A549 (cell line): ENCODE measurements at regions not wholly inside any gene's neighbourhood (a gene's known extent, or its start where the extent isn't known, plus 50 kb on each side); places are given as distances from the start of the nearest gene placed in this dataset.

ENCODE experiments used
- ATAC-seq, 2 experiments: fragments of 200-7000 bp in 1 of 2; fragments of >200 bp in 1 of 2; cut with Nextera tagmentation in 1 of 2; cut with Tn5 transposase in 1 of 2; 3 replicates each; pipeline versions ENCODE4 v1.8.0 to v1.9.1; 2018 to 2020; ENCODE audit warnings: mild to moderate bottlenecking in 1 of 2, moderate library complexity in 1 of 2
- CTCF ChIA-PET: fragments of 300-600 bp; sonication (Branson Sonifier 250); formaldehyde crosslinking; extraction: SDS; loops from one replicate; lab custom pipeline; 2021; ENCODE audit warnings: antibody characterized with exemption, inconsistent platforms; lab: Yijun Ruan, JAX
- POLR2A ChIA-PET: fragments of 350-600 bp; formaldehyde crosslinking; extraction: SDS; loops from one replicate; lab custom pipeline; 2021; ENCODE audit warnings: antibody characterized with exemption, inconsistent platforms; lab: Yijun Ruan, JAX
- DNase-seq, 2 experiments: peaks; one replicate each; pipeline versions ENCODE4 v3.0.0 to v3.0.0-alpha.2; 2011 to 2016; ENCODE audit warnings: low read depth in 1 of 2, low spot score in 1 of 2
- FAIRE-seq: peaks from 2 replicates; lab custom pipeline; 2011; peaks lifted over from hg19 to GRCh38; lab: Jason Lieb, UNC
- H3K27ac ChIP-seq, 2 experiments: fragments of >200 bp; sonication (Bioruptor Twin); formaldehyde crosslinking; 3 replicates each; pipeline ENCODE4 v1.5.1; 2016 to 2017
- H3K4me1 ChIP-seq: fragments of >200 bp; sonication (Bioruptor Twin); formaldehyde crosslinking; 3 replicates; pipeline ENCODE4 v1.6.1; 2016
- H3K4me2 ChIP-seq: fragments of >200 bp; sonication (Bioruptor Twin); formaldehyde crosslinking; 3 replicates; pipeline ENCODE4 v1.6.1; 2016
- H3K4me3 ChIP-seq: fragments of >200 bp; sonication (Bioruptor Twin); formaldehyde crosslinking; 3 replicates; pipeline ENCODE4 v1.5.1; 2016
- H3K9me3 ChIP-seq: fragments of >200 bp; sonication (Bioruptor Twin); formaldehyde crosslinking; 3 replicates; pipeline ENCODE4 v1.6.1; 2016
- BHLHE40 ChIP-seq: IDR thresholded peaks from 2 replicates; pipeline ENCODE4 v1.6.1; 2012; ENCODE audit warnings: low read depth, low read length, inconsistent platforms
- CBX2 ChIP-seq: fragments of 200-600 bp; sonication (generic); IDR thresholded peaks from 2 replicates; pipeline ENCODE4 v1.6.1; 2016; ENCODE audit warnings: low read depth, mild to moderate bottlenecking, borderline replicate concordance
- CBX8 ChIP-seq: fragments of 200-600 bp; sonication (generic); IDR thresholded peaks from 2 replicates; pipeline ENCODE4 v1.6.1; 2016
- EHMT2 ChIP-seq: fragments of 200-600 bp; sonication (generic); IDR thresholded peaks from 2 replicates; pipeline ENCODE4 v1.6.1; 2016; ENCODE audit warnings: antibody characterized with exemption, low read depth, mild to moderate bottlenecking, moderate library complexity
- EP300 ChIP-seq, 2 experiments: fragments of >200 bp; sonication (Bioruptor Twin); formaldehyde crosslinking; IDR thresholded peaks; 2 replicates in 1 of 2; 3 replicates in 1 of 2; pipeline ENCODE4 v1.6.1; 2016 to 2017
- FOXS1 ChIP-seq: fragments of 250-450 bp; sonication (Bioruptor Pico); IDR thresholded peaks from 2 replicates; pipeline ENCODE4 v1.5.0; 2020; ENCODE audit warnings: mild to moderate bottlenecking, moderate library complexity
- GATA3 ChIP-seq: IDR thresholded peaks from 2 replicates; pipeline ENCODE4 v1.6.1; 2012; ENCODE audit warnings: borderline replicate concordance
- HDAC2 ChIP-seq: fragments of 200-600 bp; sonication (generic); IDR thresholded peaks from 2 replicates; pipeline ENCODE4 v1.6.1; 2016
- HMGXB4 ChIP-seq: fragments of 250-450 bp; sonication (Bioruptor Pico); IDR thresholded peaks from 2 replicates; pipeline ENCODE4 v1.5.0; 2021; ENCODE audit warnings: mild to moderate bottlenecking, moderate library complexity, borderline replicate concordance
- HOXA7 ChIP-seq: fragments of 250-450 bp; sonication (Bioruptor Pico); IDR thresholded peaks from 2 replicates; pipeline ENCODE4 v1.5.0; 2020; ENCODE audit warnings: mild to moderate bottlenecking, moderate library complexity
- HOXB13 ChIP-seq: fragments of 250-450 bp; sonication (Bioruptor Pico); IDR thresholded peaks from 2 replicates; pipeline ENCODE4 v1.5.0; 2020; ENCODE audit warnings: low read depth, mild to moderate bottlenecking, moderate library complexity
- HOXB5 ChIP-seq: fragments of 250-450 bp; sonication (Bioruptor Pico); IDR thresholded peaks from 2 replicates; pipeline ENCODE4 v1.5.0; 2020; ENCODE audit warnings: mild to moderate bottlenecking, moderate library complexity
- JUN ChIP-seq, 2 experiments: fragments of >200 bp; sonication (Bioruptor Twin); formaldehyde crosslinking; IDR thresholded peaks; 2 replicates in 1 of 2; 3 replicates in 1 of 2; pipeline ENCODE4 v1.6.1; 2016 to 2017
- JUNB ChIP-seq: fragments of >200 bp; sonication (Bioruptor Twin); formaldehyde crosslinking; IDR thresholded peaks from 2 replicates; pipeline ENCODE4 v1.6.1; 2016
- KDM5A ChIP-seq: fragments of 200-600 bp; sonication (generic); IDR thresholded peaks from 2 replicates; pipeline ENCODE4 v1.6.1; 2016; ENCODE audit warnings: antibody characterized with exemption, mild to moderate bottlenecking
- MAFK ChIP-seq: fragments of 450-650 bp; IDR thresholded peaks from 2 replicates; pipeline ENCODE4 v1.6.1; 2014; ENCODE audit not compliant: partially characterized antibody
- NFE2L2 ChIP-seq: fragments of 150-350 bp; conservative IDR thresholded peaks from 2 replicates; pipeline ENCODE4 v1.6.1; 2014; ENCODE audit warnings: low read length
- NPAS2 ChIP-seq: fragments of 250-450 bp; sonication (Bioruptor Pico); IDR thresholded peaks from 2 replicates; pipeline ENCODE4 v1.8.0; 2022; ENCODE audit warnings: mild to moderate bottlenecking, moderate library complexity, borderline replicate concordance
- PBX3 ChIP-seq: IDR thresholded peaks from 2 replicates; pipeline ENCODE4 v1.6.1; 2012
- PHF8 ChIP-seq: fragments of 200-600 bp; sonication (generic); IDR thresholded peaks from 2 replicates; pipeline ENCODE4 v1.6.1; 2016; ENCODE audit warnings: low read depth, mild to moderate bottlenecking, antibody characterized with exemption, moderate library complexity, borderline replicate concordance
- POLR2A ChIP-seq: IDR thresholded peaks from 2 replicates; pipeline ENCODE4 v1.6.1; 2012; ENCODE audit warnings: mild to moderate bottlenecking, low read length
- RFX5 ChIP-seq: fragments of 450-650 bp; IDR thresholded peaks from 2 replicates; pipeline ENCODE4 v1.7.1; 2014; ENCODE audit warnings: antibody characterized with exemption, mild to moderate bottlenecking, moderate library complexity
- RNF2 ChIP-seq: fragments of 200-600 bp; sonication (generic); IDR thresholded peaks from 2 replicates; pipeline ENCODE4 v1.6.1; 2016; ENCODE audit warnings: low read depth, mild to moderate bottlenecking, antibody characterized with exemption, moderate library complexity, borderline replicate concordance
- ZC3H11A ChIP-seq: fragments of 450-650 bp; IDR thresholded peaks from 2 replicates; pipeline ENCODE4 v1.6.1; 2014; ENCODE audit warnings: antibody characterized with exemption, mild to moderate bottlenecking
- WGBS: methylation state at CpG from one replicate; pipeline ENCODE4 v1.1.6; 2017; ENCODE audit errors: missing lambda C conversion rate; 5-methylcytosine and 5-hydroxymethylcytosine counted together
- TF ChIP-seq, protein P1 (sequence below): IDR thresholded peaks from 2 replicates; pipeline ENCODE4 v1.6.1; 2012; ENCODE audit warnings: low read depth, borderline replicate concordance
- TF ChIP-seq, protein P2 (sequence below): fragments of 450-650 bp; IDR thresholded peaks from 2 replicates; pipeline ENCODE4 v1.6.1; 2014; ENCODE audit warnings: antibody characterized with exemption
- TF ChIP-seq, protein P3 (sequence below): fragments of 250-450 bp; sonication (Bioruptor Pico); IDR thresholded peaks from 2 replicates; pipeline ENCODE4 v1.5.0; 2020; ENCODE audit warnings: low read depth, mild to moderate bottlenecking, moderate library complexity

DNA sequence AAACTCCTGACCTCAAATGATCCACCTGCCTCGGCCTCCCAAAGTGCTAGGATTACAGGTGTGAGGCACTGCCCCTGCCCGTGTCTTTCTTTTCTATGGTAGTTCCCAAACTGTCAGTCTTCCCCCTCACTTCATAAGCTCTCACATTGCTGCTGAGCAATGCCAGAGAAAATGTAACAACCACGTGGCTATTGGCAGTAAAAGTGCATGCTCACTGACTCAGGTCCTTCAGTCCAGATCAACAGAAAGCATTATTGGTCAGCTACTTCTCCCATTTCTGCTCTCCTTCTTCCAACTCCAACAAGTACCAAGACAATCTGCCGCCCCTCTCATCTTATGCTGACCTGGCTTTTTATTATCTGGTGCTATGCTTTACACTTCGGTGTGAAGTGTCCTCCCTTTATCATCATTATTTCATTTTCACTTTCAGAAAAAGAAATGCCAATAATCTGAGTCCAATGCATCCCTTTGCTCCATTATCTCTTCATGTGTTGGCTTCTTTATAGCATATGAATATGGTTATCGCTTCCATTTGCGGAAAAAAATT lies 133.8 kb upstream of the UGT8 start:
- ATAC-seq (no peak), FAIRE-seq (no peak), DNase-seq (no peak)
- Histone ChIP-seq H3K4me3 (no peak overlapping the region), H3K4me1 (no peaks in the 10 kb centered on the region), H3K4me2 (no peak overlapping the region), H3K9me3 (no peaks in the 10 kb centered on the region), H3K27ac (no peak overlapping the region)
- TF ChIP-seq, protein P1, sequence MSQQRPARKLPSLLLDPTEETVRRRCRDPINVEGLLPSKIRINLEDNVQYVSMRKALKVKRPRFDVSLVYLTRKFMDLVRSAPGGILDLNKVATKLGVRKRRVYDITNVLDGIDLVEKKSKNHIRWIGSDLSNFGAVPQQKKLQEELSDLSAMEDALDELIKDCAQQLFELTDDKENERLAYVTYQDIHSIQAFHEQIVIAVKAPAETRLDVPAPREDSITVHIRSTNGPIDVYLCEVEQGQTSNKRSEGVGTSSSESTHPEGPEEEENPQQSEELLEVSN, result no peak
- TF ChIP-seq EHMT2 (no peak), KDM5A (no peak), NPAS2 (CRISPR knock-in tag) (no peak), MAFK (no peak), HOXB5 (CRISPR knock-in tag) (no peak), RFX5 (no peak), CBX8 (no peak), GATA3 (no peak), HDAC2 (no peak), RNF2 (no peak), JUN (IDR thresholded peaks at IDR 0.05) (no peak), ZC3H11A (no peak), POLR2A (no peak), PHF8 (no peak), NFE2L2 (no peak), HOXB13 (no peak)
- TF ChIP-seq, protein P2, sequence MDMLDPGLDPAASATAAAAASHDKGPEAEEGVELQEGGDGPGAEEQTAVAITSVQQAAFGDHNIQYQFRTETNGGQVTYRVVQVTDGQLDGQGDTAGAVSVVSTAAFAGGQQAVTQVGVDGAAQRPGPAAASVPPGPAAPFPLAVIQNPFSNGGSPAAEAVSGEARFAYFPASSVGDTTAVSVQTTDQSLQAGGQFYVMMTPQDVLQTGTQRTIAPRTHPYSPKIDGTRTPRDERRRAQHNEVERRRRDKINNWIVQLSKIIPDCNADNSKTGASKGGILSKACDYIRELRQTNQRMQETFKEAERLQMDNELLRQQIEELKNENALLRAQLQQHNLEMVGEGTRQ, result no peak
- POLR2A ChIA-PET, result no interaction called here
- CTCF ChIA-PET, result no interaction called here
- WGBS, result 3% methylated on average over 7 of the region's 7 CpGs

GRCh38 chr4:114465766-114466165 lies 132.8 kb upstream of the UGT8 start:
- no peak for ATAC-seq
- WGBS, result 0% methylated on average over 1 of the region's 1 CpG

More at GRCh38 chr4:114465766-114466165, 132.8 kb upstream of the UGT8 start:
- Histone ChIP-seq H3K9me3 (no peaks in the 10 kb centered on the region), H3K27ac (no peak overlapping the region), H3K4me2 (no peak overlapping the region), H3K4me3 (no peak overlapping the region), H3K4me1 (no peaks in the 10 kb centered on the region)
- ChIA-PET POLR2A (no interaction called here), CTCF (no interaction called here)
- DNase-seq (no peak), FAIRE-seq (no peak)
- TF ChIP-seq JUN (IDR thresholded peaks at IDR 0.05) (no peak), GATA3 (no peak), HOXB13 (no peak), HDAC2 (no peak), HOXA7 (CRISPR knock-in tag) (no peak), HOXB5 (CRISPR knock-in tag) (no peak), RNF2 (no peak), MAFK (no peak), CBX2 (no peak), PBX3 (no peak), BHLHE40 (no peak), CBX8 (no peak), HMGXB4 (CRISPR knock-in tag) (no peak), EP300 (IDR thresholded peaks at IDR 0.05) (no peak), JUNB (no peak), POLR2A (no peak), FOXS1 (CRISPR knock-in tag) (no peak)
- TF ChIP-seq, protein P3, sequence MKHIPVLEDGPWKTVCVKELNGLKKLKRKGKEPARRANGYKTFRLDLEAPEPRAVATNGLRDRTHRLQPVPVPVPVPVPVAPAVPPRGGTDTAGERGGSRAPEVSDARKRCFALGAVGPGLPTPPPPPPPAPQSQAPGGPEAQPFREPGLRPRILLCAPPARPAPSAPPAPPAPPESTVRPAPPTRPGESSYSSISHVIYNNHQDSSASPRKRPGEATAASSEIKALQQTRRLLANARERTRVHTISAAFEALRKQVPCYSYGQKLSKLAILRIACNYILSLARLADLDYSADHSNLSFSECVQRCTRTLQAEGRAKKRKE (CRISPR knock-in tag), result no peak
